ENCODE measurements at regions not wholly inside any gene's neighbourhood (a gene's known extent, or its start where the extent isn't known, plus 50 kb on each side); places are given as distances from the start of the nearest gene placed in this dataset.
A peak's percentile ranks its signal among the peaks of the same experiment; 100 is the strongest.

GRCh38 chr6:119543332-119543731, 193.8 kb upstream of the MAN1A1 start:
- Histone ChIP-seq H3K4me1 (ENCODE audit: insufficient read depth) (peaks cover 16% of the 10 kb centered on the region), H3K9me3 (ENCODE audit: low read depth) (no peaks in the 10 kb centered on the region), H3K4me3 (no peak overlapping the region), H3K27me3 (replicated peaks; ENCODE audit: insufficient read depth) (no peaks in the 10 kb centered on the region), H3K79me2 (ENCODE audit: insufficient read depth) (no peaks in the 10 kb centered on the region), H3K9me2 (ENCODE audit: insufficient read depth) (no peaks in the 10 kb centered on the region), H2AFZ (no peak overlapping the region), H3K4me2 (ENCODE audit: unreplicated experiment) (no peak overlapping the region), H4K20me1 (ENCODE audit: insufficient read depth) (no peaks in the 10 kb centered on the region), H3F3A (ENCODE audit: insufficient read depth) (peaks cover 18% of the 10 kb centered on the region), H3K36me3 (ENCODE audit: low read depth) (no peaks in the 10 kb centered on the region), H3K27ac (no peak overlapping the region), H3K9ac (no peak overlapping the region)
- no peak for TF ChIP-seq EZH2phosphoT487 (IDR thresholded peaks at IDR 0.05; ENCODE audit: insufficient read depth, low read depth)
- no peak for TF ChIP-seq EZH2 (IDR thresholded peaks at IDR 0.05; ENCODE audit: insufficient read depth, poor library complexity, severe bottlenecking)
- 92 to 93% methylated on average over 2 of the region's 2 CpGs for WGBS, 2 experiments (ENCODE audit: low coverage in 1 of 2, low lambda C conversion rate in 2 of 2, missing lambda C conversion rate in 2 of 2)
- in situ Hi-C loops (cut with MboI) = no loop called here
- DNase-seq = no peak

- Histone ChIP-seq H3K27ac (peak overlapping the region; percentile 93), H4K20me1 (ENCODE audit: insufficient read depth) (no peaks in the 10 kb centered on the region), H3K4me3 (peak overlapping the region; percentile 36; the same call in 1 of the 2 replicates), H3K79me2 (ENCODE audit: insufficient read depth) (no peaks in the 10 kb centered on the region), H3K9me3 (ENCODE audit: low read depth) (no peaks in the 10 kb centered on the region), H3K4me1 (ENCODE audit: insufficient read depth) (peaks cover 16% of the 10 kb centered on the region), H3K9me2 (ENCODE audit: insufficient read depth) (no peaks in the 10 kb centered on the region), H3K27me3 (replicated peaks; ENCODE audit: insufficient read depth) (no peaks in the 10 kb centered on the region), H3K36me3 (ENCODE audit: low read depth) (no peaks in the 10 kb centered on the region), H2AFZ (no peak overlapping the region), H3K9ac (peak overlapping the region; percentile 65), H3K4me2 (ENCODE audit: unreplicated experiment) (peak overlapping the region; percentile 64), H3F3A (ENCODE audit: insufficient read depth) (peaks cover 18% of the 10 kb centered on the region)
- in situ Hi-C loops (cut with MboI) = no loop called here
- 98 to 100% methylated on average over 1 of the region's 1 CpG for WGBS, 2 experiments (ENCODE audit: low coverage in 1 of 2, low lambda C conversion rate in 2 of 2, missing lambda C conversion rate in 2 of 2)
- DNase-seq = no peak
- TF ChIP-seq EZH2phosphoT487 (IDR thresholded peaks at IDR 0.05; ENCODE audit: insufficient read depth, low read depth) = no peak
- TF ChIP-seq EZH2 (IDR thresholded peaks at IDR 0.05; ENCODE audit: insufficient read depth, poor library complexity, severe bottlenecking) = no peak
These were observed 192.5 kb upstream of the MAN1A1 start for GRCh38 chr6:119542037-119542436.

- Histone ChIP-seq H3K27ac (peak overlapping the region; percentile 93), H3K4me2 (ENCODE audit: unreplicated experiment) (peak overlapping the region; percentile 64), H3K4me3 (peak overlapping the region; percentile 36), H3K36me3 (ENCODE audit: low read depth) (no peaks in the 10 kb centered on the region), H3K9me3 (ENCODE audit: low read depth) (no peaks in the 10 kb centered on the region), H4K20me1 (ENCODE audit: insufficient read depth) (no peaks in the 10 kb centered on the region), H2AFZ (no peak overlapping the region), H3K9me2 (ENCODE audit: insufficient read depth) (no peaks in the 10 kb centered on the region), H3K27me3 (replicated peaks; ENCODE audit: insufficient read depth) (no peaks in the 10 kb centered on the region), H3K4me1 (ENCODE audit: insufficient read depth) (peaks cover 16% of the 10 kb centered on the region), H3F3A (ENCODE audit: insufficient read depth) (peaks cover 18% of the 10 kb centered on the region), H3K9ac (peak overlapping the region; percentile 65), H3K79me2 (ENCODE audit: insufficient read depth) (no peaks in the 10 kb centered on the region)
- DNase-seq = peak; percentile 98
- in situ Hi-C loops (cut with MboI) = no loop called here
- TF ChIP-seq EZH2phosphoT487 (IDR thresholded peaks at IDR 0.05; ENCODE audit: insufficient read depth, low read depth) (peak; percentile 97), EZH2 (IDR thresholded peaks at IDR 0.05; ENCODE audit: insufficient read depth, poor library complexity, severe bottlenecking) (no peak)
- WGBS, 2 experiments (ENCODE audit: low coverage in 1 of 2, low lambda C conversion rate in 2 of 2, missing lambda C conversion rate in 2 of 2) = 0 to 4% methylated on average over 3 of the region's 3 CpGs
These were observed 191.8 kb upstream of the MAN1A1 start for GRCh38 chr6:119541132-119541905.

GRCh38 chr6:119540417-119540816, 190.9 kb upstream of the MAN1A1 start:
- Histone ChIP-seq H3K4me3 (no peak overlapping the region), H3K9me2 (ENCODE audit: insufficient read depth) (no peaks in the 10 kb centered on the region)

More at GRCh38 chr6:119540417-119540816, 190.9 kb upstream of the MAN1A1 start:
- H3K4me2 ChIP-seq (ENCODE audit: unreplicated experiment) = peak overlapping the region; percentile 30
- no peaks in the 10 kb centered on the region for H3K27me3 ChIP-seq (replicated peaks; ENCODE audit: insufficient read depth)
- H2AFZ ChIP-seq = no peak overlapping the region
- no peaks in the 10 kb centered on the region for H3K79me2 ChIP-seq (ENCODE audit: insufficient read depth)
- no peaks in the 10 kb centered on the region for H3K36me3 ChIP-seq (ENCODE audit: low read depth)
- H3K9me3 ChIP-seq (ENCODE audit: low read depth) = no peaks in the 10 kb centered on the region
- in situ Hi-C loops (cut with MboI) = no loop called here
- H3F3A ChIP-seq (ENCODE audit: insufficient read depth) = peaks cover 18% of the 10 kb centered on the region
- no peak overlapping the region for H3K27ac ChIP-seq
- H3K9ac ChIP-seq = no peak overlapping the region
- no peaks in the 10 kb centered on the region for H4K20me1 ChIP-seq (ENCODE audit: insufficient read depth)
- H3K4me1 ChIP-seq (ENCODE audit: insufficient read depth) = peaks cover 16% of the 10 kb centered on the region
- no peak for DNase-seq
- TF ChIP-seq EZH2phosphoT487 (IDR thresholded peaks at IDR 0.05; ENCODE audit: insufficient read depth, low read depth) = no peak
- TF ChIP-seq EZH2 (IDR thresholded peaks at IDR 0.05; ENCODE audit: insufficient read depth, poor library complexity, severe bottlenecking) = no peak
- WGBS, 2 experiments (ENCODE audit: low coverage in 1 of 2, low lambda C conversion rate in 2 of 2, missing lambda C conversion rate in 2 of 2) = 85 to 90% methylated on average over 5 to 6 of the region's 6 CpGs
